A673 (cell line): ENCODE measurements at regions not wholly inside any gene's neighbourhood (a gene's known extent, or its start where the extent isn't known, plus 50 kb on each side); places are given as distances from the start of the nearest gene placed in this dataset.

ENCODE experiments used
- BruUV-seq: library from RNA; stranded (reverse); fragments of 400-500 nt; replicated peaks from 2 replicates; lab custom pipeline; 2021; lab: Mats Ljungman, UMichigan
- CTCF ChIA-PET: fragments of 300-600 bp; sonication (Branson Sonifier 250); formaldehyde crosslinking; loops from one replicate; lab custom pipeline; 2022; ENCODE audit warnings: antibody characterized with exemption; lab: Charles Lee
- POLR2A ChIA-PET: fragments of 300-600 bp; sonication (Branson Sonifier 250); formaldehyde crosslinking; loops from one replicate; lab custom pipeline; 2022; ENCODE audit warnings: antibody characterized with exemption; ENCODE audit not compliant: low non-redundant PET; lab: Charles Lee
- DNase-seq: peaks from one replicate; pipeline ENCODE4 v3.0.0-alpha.2; 2015; ENCODE audit warnings: low spot score
- H3K27ac ChIP-seq: fragments of 200-600 bp; sonication (generic); 2 replicates; pipeline ENCODE4 v1.5.1; 2016; ENCODE audit warnings: mixed run types, low read depth, mild to moderate bottlenecking, mixed read lengths, antibody characterized with exemption, low read length; ENCODE audit not compliant: poor library complexity, severe bottlenecking
- H3K27me3 ChIP-seq: fragments of 200-600 bp; sonication (generic); replicated peaks from 2 replicates; pipeline ENCODE4 v1.6.1; 2017; ENCODE audit warnings: mixed run types, low read depth, mild to moderate bottlenecking, mixed read lengths, antibody characterized with exemption, low read length; ENCODE audit not compliant: insufficient read depth, poor library complexity
- H3K36me3 ChIP-seq: fragments of 200-600 bp; sonication (generic); 2 replicates; pipeline ENCODE4 v1.6.1; 2016; ENCODE audit warnings: mixed run types, mild to moderate bottlenecking, mixed read lengths, antibody characterized with exemption, low read length; ENCODE audit not compliant: insufficient read depth, poor library complexity, severe bottlenecking
- H3K4me1 ChIP-seq: fragments of 200-600 bp; sonication (generic); 2 replicates; pipeline ENCODE4 v1.6.1; 2017; ENCODE audit warnings: mixed run types, mild to moderate bottlenecking, mixed read lengths, antibody characterized with exemption, low read length; ENCODE audit not compliant: insufficient read depth, poor library complexity, severe bottlenecking
- H3K4me3 ChIP-seq: fragments of 200-600 bp; sonication (generic); 2 replicates; pipeline ENCODE4 v1.5.1; 2016; ENCODE audit warnings: low read depth, mixed run types, mild to moderate bottlenecking, mixed read lengths, low read length; ENCODE audit not compliant: poor library complexity, severe bottlenecking
- H3K9me3 ChIP-seq: fragments of 200-600 bp; sonication (generic); 2 replicates; pipeline ENCODE4 v1.6.1; 2016; ENCODE audit warnings: mixed run types, low read depth, mild to moderate bottlenecking, mixed read lengths, antibody characterized with exemption, low read length; ENCODE audit not compliant: poor library complexity, severe bottlenecking
- CTCF ChIP-seq: fragments of 300-800, 200-600 bp; sonication (generic); conservative IDR thresholded peaks from 2 replicates; pipeline ENCODE4 v1.5.1; 2017; ENCODE audit warnings: low read depth, mild to moderate bottlenecking, antibody characterized with exemption, low read length, moderate library complexity, mixed read lengths
- EZH2 ChIP-seq: fragments of 200-600 bp; sonication (generic); IDR thresholded peaks from 2 replicates; pipeline ENCODE4 v1.6.1; 2017; ENCODE audit warnings: borderline replicate concordance, low read depth, mild to moderate bottlenecking, mixed read lengths, antibody characterized with exemption, low read length; ENCODE audit not compliant: poor library complexity, severe bottlenecking
- intact Hi-C: fragments of 100-400 bp; cut with micrococcal nuclease; formaldehyde crosslinking; loops from one replicate; pipeline ENCODE4 v1.10.0; 2022; ENCODE audit not compliant: unreplicated experiment

DNA sequence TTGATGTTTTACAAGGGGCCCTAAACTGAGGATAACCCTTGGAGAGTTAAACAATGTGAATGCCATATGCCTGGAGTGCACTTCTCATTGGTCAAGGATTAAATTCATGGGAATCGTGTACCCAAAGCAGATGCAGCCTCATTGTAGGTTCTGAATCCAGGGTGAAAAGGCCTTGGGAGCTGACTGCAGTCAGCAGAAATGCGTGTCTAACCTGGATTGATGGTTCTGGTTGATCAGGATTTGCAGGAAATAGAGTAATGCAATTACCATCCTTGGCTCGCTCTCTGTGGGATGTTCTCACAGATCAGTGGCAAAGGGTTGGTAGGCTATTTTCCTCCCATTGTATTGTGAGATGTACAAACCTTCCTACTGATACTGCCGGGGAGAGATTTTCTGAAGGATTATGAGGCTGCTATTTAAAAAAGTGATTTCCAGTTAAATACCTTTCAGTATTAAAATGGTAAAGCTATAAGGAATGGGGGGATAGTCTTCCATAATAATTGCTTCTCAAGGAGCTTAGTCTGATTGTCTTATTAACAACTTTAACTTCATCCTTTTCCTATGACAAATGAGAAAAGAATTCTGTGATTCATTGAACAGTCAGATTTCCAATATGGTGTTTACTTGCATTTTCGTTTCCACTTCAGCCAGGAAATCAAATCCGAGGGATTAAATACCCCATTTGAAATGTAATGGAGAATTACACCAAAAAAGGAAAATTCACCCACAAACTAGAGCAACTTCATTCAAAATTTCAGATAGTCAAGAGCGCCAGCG is 1028.1 kb upstream of the EEF2KMT start:
- intact Hi-C loops, result no loop called here
- Histone ChIP-seq H3K4me3 (no peak overlapping the region), H3K27me3 (no peaks in the 10 kb centered on the region), H3K36me3 (no peaks in the 10 kb centered on the region), H3K27ac (no peak overlapping the region), H3K4me1 (no peaks in the 10 kb centered on the region), H3K9me3 (no peaks in the 10 kb centered on the region)
- no peak for TF ChIP-seq CTCF
- TF ChIP-seq EZH2, result no peak
- ChIA-PET CTCF (no interaction called here), POLR2A (no interaction called here)
- peak; percentile 58 for DNase-seq
- BruUV-seq, result no TSS peak

DNA sequence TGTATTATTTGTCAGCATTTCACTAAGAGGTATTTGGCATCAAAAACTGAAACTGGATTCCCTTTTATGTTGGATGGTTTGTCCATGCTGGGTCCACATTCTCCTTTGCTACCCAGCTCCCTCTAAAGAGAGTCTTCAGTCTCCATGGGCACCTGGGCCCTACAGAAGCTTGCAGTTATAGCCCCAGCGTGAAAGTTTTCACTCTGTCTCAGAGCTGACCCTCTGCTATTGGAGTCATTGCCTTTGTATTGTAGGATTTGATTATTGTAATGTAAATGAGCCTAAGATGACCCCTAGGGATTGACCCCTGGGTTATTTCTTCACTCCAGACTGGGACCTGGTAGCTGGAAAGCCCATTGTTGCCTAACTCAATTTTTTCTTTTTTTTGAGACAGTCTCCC is 1026.5 kb upstream of the EEF2KMT start:
- no peaks in the 10 kb centered on the region for H3K27me3 ChIP-seq
- no peak overlapping the region for H3K27ac ChIP-seq
- H3K36me3 ChIP-seq, result no peaks in the 10 kb centered on the region
- no peaks in the 10 kb centered on the region for H3K4me1 ChIP-seq
- BruUV-seq, result no TSS peak
- no peak for DNase-seq
- intact Hi-C loops, result no loop called here
- H3K9me3 ChIP-seq, result no peaks in the 10 kb centered on the region
- ChIA-PET POLR2A (no interaction called here), CTCF (no interaction called here)
- TF ChIP-seq EZH2, result no peak
- TF ChIP-seq CTCF, result no peak
- no peak overlapping the region for H3K4me3 ChIP-seq

DNA sequence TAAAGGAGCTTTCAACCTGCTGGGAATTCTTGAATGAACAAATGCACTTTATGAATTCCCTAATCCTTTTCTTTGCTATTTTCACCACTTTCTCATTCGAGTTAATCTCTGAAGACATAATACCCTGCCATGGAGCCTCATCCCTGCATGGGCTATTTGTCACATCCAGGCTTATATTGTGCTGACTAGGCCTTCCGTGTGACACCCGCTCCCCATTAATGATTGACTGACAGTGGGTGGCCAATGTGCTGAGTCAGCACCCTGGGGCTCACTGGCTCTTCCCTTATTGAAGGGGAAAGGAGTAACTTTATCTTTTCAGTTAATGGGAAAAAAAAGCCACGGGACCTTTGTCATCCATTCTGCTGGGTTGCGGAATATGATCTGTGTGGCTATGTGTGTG is 1024.8 kb upstream of the EEF2KMT start:
- no peak overlapping the region for H3K27ac ChIP-seq
- TF ChIP-seq EZH2 (no peak), CTCF (no peak)
- ChIA-PET POLR2A (no interaction called here), CTCF (no interaction called here)
- no peaks in the 10 kb centered on the region for H3K4me1 ChIP-seq
- no peaks in the 10 kb centered on the region for H3K36me3 ChIP-seq
- BruUV-seq, result no TSS peak
- H3K9me3 ChIP-seq, result no peaks in the 10 kb centered on the region
- no peaks in the 10 kb centered on the region for H3K27me3 ChIP-seq
- no peak overlapping the region for H3K4me3 ChIP-seq
- intact Hi-C loops, result no loop called here
- DNase-seq, result peak; percentile 60
